KBM-7 (cell line): ENCODE measurements at regions not wholly inside any gene's neighbourhood (a gene's known extent, or its start where the extent isn't known, plus 50 kb on each side); places are given as distances from the start of the nearest gene placed in this dataset.

ENCODE experiments used
- DNase-seq: peaks from one replicate; pipeline ENCODE4 v3.0.0-alpha.2; 2015
- in situ Hi-C: fragments of 300-500 bp; cut with MboI; formaldehyde crosslinking; loops from 2 replicates; pipeline ENCODE4 v1.14.3; 2020; ENCODE audit warnings: low sequenced_read_pairs, low pct_unique_long_range_greater_than_20kb, mixed read lengths

GRCh38 chr18:22538426-22538825 is 120.7 kb upstream of the CTAGE1 start:
- in situ Hi-C loops, result no loop called here
- no peak for DNase-seq

DNA sequence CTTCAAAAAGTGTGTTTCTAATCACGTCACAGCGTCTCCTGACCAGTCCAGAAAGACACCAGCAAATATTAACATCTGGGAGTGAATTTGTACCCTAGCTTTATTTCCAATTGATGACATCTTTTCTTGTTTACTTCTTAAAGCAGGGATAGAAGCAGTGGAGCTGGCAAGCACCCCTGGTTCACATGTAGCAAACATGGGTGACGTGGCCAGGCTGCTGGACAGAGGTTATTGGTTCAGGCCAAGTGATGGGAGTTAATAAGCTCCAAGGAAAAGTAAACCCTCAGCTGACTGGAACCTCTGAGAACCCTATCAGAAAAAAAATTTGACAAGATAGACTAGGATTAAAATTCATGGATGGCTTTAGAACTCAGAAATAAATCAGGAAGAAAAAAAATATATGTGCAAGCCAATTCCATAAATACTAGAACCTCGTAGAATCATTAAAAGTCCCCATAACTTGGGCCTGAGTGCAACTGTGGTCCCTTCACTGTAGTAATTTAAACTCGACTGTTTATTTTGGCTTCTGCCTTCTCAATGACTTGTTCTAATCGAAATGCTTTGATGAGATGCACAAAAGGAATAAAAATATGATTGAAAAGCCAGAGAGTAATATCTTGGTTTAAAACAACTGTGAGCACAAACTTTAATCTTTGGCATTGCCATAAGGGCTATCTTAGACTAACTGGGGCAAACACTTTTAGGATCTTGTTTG is 121.5 kb upstream of the CTAGE1 start:
- no peak for DNase-seq
- in situ Hi-C loops, result no loop called here

- DNase-seq, result no peak
- in situ Hi-C loops, result no loop called here
Measured at GRCh38 chr18:22541232-22541631, 123.5 kb upstream of the CTAGE1 start.

GRCh38 chr18:22542406-22542835 is 124.7 kb upstream of the CTAGE1 start:
- in situ Hi-C loops, result no loop called here
- no peak for DNase-seq

GRCh38 chr18:22543769-22544168 is 126.1 kb upstream of the CTAGE1 start:
- in situ Hi-C loops, result no loop called here
- no peak for DNase-seq

DNA sequence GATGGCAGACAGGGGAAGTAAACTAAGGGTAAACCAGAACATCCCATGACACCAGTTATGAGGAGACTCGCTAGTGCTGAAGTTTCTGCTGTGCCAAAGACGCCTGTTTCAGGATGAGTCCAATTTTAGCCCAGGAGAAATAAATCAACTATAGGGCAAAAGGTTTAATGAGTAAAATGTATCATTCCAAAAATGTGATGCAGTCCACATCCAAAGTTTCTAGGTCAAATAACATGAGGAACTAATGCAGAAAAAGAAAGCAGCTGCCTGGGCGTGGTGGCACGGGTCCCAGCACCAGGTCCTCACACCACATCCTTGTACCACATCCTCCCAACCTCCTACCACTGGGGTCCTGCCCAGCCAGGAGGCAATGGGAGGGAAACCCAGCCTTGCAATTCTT is 126.9 kb upstream of the CTAGE1 start:
- DNase-seq, result no peak
- in situ Hi-C loops, result no loop called here

- in situ Hi-C loops, result no loop called here
Measured at GRCh38 chr18:22545066-22545760, 127.5 kb upstream of the CTAGE1 start.

GRCh38 chr18:22546905-22547570 is 129.3 kb upstream of the CTAGE1 start:
- DNase-seq, result no peak
- in situ Hi-C loops, result no loop called here

More at GRCh38 chr18:22545066-22545760, 127.5 kb upstream of the CTAGE1 start:
- DNase-seq, result no peak

DNA sequence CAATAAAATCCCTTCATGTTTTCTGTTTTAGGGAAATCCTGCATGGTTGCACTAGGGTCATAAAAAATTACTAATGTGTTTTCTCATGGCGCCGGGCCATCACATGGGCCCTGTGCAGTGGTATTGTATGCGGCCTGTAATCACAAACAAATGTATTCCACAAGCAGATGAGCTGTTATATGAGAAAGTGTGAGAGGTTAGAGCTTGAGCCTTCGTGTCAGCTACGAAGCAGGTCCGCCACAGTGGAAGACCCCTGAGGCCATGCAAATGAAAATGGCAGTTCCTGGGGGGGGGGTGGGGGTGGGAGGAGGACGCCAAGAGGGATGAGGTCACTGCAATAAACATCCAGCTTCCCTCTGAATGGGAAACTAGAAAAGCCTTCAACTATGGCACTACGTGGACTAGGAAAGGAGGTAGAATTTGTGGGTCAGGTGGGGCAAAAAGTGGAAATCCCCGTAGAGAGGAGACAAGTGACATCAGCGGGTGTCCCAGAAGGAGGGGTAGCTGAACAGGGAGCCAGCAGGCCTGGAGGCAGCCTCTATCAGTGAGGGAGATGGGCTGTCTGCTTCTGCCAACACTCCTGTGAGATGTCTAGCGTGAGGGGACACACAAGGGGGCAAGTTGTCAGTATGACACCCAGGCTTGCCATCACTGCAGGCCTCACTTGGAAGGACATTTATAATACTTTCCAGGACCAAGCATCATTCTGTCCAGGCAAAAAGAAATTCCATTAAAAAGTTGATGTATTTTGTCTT is 130.3 kb upstream of the CTAGE1 start:
- DNase-seq, result no peak
- in situ Hi-C loops, result no loop called here

DNA sequence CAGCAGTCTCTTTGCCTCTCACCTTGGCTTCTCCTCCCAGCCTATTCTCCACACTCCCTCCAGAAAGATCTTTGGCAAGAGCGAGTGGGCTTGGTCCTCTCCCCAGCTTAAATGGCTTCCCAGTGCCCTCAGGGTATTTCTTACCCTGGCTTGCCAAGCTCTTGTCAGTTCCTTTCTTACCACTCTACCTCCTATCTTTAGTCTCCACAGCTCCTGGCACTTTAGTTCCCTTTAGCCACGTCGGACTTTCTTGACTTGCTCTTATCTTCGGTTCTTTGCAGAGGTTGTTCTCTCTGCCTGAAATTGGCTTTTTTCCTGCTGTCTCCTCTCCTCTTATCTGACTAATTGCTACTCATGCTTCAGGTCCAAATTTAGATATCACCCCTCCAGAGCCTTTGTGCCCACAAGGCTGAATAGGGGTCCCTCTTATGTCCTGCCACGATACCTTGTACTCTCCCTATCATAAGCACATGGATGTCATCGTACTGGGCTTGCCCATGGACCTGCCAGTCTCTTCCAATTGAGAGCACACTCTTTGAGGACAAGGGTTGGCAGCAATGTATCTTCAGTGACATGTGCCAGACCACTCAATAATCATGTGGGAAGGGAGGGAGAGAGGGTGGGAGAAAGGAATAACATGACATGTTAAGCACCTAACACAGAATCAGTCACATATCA is 131.7 kb upstream of the CTAGE1 start:
- DNase-seq, result no peak
- in situ Hi-C loops, result no loop called here

DNA sequence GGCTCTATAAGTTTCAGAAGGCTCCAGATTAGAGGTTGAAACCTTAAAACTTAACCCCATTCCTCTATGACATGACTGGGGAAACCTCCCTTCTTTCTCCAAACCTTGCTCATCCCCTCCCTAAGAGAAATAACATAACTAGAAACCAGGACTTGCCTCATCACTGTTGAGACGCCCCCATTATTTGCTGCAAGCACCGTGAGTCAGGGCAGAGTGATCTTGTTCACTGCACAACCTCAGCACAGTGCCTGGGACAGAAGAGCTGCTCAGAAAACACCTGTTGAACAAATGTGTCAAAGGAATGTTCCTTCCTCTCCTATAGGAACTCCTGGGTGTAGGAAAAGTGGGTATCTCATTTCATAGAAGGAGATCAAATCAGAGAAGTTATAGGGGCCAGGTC is 132.7 kb upstream of the CTAGE1 start:
- in situ Hi-C loops, result no loop called here
- no peak for DNase-seq

DNA sequence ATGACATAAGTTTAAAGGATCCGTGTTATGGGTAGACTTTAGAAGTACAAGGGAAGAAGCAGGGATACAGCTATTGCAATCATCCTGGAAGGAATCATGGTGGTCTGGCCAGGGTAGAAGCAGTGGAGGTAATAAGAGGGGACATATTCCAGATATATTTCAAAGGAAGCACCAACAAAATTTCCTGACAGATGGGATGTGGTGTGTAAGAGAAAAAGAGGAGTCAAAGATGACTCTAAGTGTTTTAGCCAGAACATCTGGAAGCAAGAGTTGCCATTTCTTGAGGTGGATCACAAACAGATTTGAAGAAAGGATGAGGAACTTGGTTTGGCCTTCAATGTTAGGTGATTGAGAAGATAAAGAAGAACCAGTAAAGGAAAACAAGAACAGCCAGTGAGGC is 133.1 kb upstream of the CTAGE1 start:
- in situ Hi-C loops, result no loop called here
- DNase-seq, result no peak

DNA sequence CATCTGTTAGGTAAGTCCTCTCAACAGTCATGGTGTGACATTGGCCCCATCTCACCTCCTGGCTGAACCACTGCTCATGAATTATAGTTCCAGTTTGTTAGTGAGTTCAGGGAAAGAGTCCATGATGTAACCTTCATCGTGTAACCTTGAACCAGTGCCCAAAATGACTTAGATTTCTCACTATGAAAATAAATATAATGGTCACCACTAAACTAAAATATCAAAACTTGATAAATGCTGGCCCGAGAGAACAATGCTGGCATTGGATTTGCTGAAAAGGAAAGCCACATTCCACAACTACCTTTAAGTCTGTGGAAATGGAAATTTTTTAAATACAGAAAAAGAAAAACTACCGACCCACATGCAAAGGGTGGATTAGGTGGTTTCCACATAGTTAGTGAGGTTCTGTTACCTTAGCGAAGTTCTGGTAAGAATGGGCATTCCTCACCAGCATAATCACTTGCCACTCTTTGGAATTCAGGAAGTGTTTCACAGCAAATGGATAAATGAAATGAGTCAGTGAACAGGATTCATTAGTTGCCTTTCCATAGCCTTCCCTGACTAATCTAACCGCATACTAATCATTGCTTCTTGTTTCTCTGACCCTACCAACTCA is 133.9 kb upstream of the CTAGE1 start:
- DNase-seq, result no peak
- in situ Hi-C loops, result no loop called here

GRCh38 chr18:22552254-22552653 is 134.5 kb upstream of the CTAGE1 start:
- DNase-seq, result no peak
- in situ Hi-C loops, result no loop called here

GRCh38 chr18:22552899-22553460 is 135.3 kb upstream of the CTAGE1 start:
- in situ Hi-C loops, result no loop called here
- no peak for DNase-seq

GRCh38 chr18:22556222-22557167 is 138.8 kb upstream of the CTAGE1 start:
- DNase-seq, result no peak
- in situ Hi-C loops, result no loop called here

GRCh38 chr18:22557168-22557941 is 139.6 kb upstream of the CTAGE1 start:
- DNase-seq, result no peak
- in situ Hi-C loops, result no loop called here
